ENCODE measurements at regions not wholly inside any gene's neighbourhood (a gene's known extent, or its start where the extent isn't known, plus 50 kb on each side); places are given as distances from the start of the nearest gene placed in this dataset.

DNA sequence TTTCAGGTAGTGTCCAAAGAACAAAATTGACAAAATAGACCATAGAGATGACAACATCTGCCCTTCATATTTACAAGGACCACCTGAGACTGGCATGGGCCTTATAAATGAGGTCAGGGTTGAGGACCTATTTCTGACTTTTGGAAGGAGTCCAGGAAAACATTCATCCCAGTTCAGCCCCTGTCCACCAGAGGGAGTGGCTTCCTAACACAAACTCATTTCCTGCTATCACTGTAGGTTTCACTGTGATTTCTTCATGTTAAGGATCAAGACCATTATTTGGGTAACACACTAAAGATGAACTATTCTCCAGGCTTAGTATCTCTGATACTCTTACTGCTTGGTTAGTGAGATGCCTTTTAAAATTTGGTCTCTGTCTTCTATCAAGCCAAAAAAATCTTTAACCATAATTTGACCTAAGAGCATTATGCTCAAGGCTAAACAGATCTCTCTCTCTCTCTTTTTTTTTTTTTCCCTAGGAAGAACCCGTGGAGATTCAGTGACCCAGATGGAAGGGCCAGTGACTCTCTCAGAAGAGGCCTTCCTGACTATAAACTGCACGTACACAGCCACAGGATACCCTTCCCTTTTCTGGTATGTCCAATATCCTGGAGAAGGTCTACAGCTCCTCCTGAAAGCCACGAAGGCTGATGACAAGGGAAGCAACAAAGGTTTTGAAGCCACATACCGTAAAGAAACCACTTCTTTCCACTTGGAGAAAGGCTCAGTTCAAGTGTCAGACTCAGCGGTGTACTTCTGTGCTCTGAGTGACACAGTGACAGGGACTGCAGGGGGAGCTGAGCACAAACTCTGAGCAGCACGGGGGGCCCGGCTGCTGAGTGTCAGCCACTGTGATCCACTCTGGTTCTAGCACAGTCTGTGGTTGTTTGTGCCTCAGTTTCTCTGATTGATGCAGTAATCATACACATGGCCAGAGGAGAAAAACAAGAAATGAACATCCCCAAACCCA, 267.6 kb upstream of the OR4E1 start:
- TF ChIP-seq GATA2 (IDR thresholded peaks at IDR 0.05; ENCODE audit: low read depth, low read length) (no peak), GATA3 (IDR thresholded peaks at IDR 0.05; ENCODE audit: low read depth, low read length) (no peak)
